ENCODE measurements at regions not wholly inside any gene's neighbourhood (a gene's known extent, or its start where the extent isn't known, plus 50 kb on each side); places are given as distances from the start of the nearest gene placed in this dataset.
"Not testable (repeated sequence)": the region's sequence is repeated elsewhere in the genome, so short reads cannot be mapped to it uniquely, and the experiment has no call there.

DNA sequence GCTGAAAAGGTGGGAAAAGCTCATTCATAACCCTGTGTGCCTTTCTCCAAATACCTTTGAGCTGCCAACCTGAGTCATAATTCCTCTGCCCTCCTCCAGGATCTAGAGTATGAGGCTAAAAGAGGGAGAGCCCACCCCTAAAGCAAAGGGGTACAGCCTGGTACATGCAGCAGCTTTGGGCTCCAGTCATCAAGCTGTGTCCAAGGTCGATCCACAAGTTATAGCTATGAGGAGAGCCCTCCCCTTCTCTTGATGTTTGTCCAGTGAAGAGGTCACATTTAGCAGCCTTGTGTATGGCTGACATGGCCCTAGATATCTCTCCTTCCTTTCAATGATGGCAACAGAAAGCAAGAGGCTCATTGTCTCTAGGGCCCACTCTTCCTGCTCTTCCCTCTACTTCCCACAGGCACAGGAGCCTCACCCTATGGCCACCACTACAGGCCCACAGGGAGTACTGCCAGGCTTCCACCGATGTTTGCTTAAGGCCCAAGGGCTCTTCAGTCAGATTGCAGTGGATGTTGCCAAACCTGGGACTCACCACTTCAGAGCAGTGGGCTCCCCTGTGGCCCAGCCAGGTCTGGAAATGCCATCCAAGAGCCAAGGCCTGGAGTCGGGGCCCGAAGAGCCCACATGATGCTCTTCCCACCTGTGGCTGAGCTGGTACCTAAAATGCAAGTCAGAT lies 176.8 kb downstream of the CD83 start:
- no peak for DNase-seq

- DNase-seq: not testable (repeated sequence)
Measured at GRCh38 chr6:14296698-14297097, 179.1 kb downstream of the CD83 start.

DNA sequence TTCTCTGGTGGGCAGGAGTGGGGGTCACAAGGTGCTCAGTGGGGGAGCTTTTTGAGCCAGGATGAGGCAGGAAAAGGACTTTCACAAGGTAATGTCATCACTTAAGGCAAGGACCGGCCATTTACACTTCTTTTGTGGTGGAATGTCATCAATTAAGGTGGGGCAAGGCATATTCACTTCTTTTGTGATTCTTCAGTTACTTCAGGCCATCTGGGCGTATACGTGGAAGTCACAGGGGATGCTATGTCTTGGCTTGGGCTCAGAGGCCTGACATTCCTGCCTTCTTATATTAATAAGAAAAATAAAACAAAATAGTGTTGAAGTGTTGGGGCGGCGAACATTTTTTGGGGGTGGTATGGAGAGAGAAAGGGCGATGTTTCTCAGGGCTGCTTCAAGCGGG lies 179.5 kb downstream of the CD83 start:
- DNase-seq: not testable (repeated sequence)

GRCh38 chr6:14300189-14300588 lies 182.6 kb downstream of the CD83 start:
- DNase-seq: not testable (repeated sequence)

DNA sequence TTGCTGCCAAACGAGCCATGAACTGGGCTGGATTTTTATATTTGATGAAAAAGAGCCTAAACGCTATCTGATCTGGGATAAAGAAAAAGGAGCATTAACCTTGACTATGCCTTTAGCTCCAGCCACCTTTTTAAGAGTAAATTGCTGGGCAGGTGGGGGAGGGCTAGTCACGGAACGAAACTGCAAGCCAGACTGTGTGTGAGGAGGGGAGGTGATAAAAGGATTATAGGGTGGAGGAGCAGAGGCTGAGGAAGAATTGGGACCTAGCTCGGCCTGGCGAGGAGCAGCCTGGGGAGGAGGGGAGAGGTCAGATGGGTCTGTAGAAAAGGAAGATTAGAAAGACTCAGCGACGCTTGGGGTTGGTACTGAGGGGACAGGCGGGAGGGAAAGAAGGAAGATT lies 183.1 kb downstream of the CD83 start:
- DNase-seq: not testable (repeated sequence)

- not testable (repeated sequence) for DNase-seq
Measured at GRCh38 chr6:14301477-14301876, 183.9 kb downstream of the CD83 start.

- DNase-seq: no peak
Measured at GRCh38 chr6:14305131-14305530, 187.6 kb downstream of the CD83 start.

- DNase-seq: no peak
Measured at GRCh38 chr6:14305624-14306023, 188.1 kb downstream of the CD83 start.

DNA sequence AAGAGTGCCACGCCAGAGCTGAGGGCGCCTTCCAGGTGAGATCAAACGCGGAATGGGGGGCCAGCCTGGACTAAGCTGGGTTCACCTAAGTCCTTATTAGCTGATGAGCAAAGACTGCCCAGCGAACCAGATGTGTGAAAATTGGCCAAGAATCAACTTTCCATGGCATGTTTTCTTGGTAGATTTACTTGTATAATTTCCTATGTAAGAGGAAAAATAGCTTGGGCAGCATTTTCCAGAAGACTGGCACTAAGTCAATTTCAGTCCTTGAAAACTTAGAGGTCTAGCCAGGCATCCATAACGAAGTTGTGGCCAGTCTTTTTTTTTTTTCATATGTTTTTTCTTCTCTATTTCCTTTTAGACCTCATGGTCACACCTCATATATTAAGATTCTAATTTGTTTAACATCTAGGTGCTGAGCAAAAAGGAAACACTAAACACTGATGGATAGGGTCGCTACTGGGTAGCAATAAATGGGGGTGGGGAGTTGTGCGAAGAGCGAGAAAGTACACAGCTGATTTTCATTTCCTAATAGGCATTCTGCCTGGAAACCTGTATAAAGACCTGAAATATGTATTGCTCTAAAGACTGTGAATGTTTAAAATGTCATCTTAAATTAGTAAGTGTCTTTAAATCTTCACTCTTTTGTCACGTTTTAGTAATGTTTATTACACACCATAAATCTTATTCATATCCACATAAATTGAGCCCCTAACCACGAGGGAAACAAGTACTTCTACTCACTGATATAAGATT lies 188.8 kb downstream of the CD83 start:
- DNase-seq: no peak

DNA sequence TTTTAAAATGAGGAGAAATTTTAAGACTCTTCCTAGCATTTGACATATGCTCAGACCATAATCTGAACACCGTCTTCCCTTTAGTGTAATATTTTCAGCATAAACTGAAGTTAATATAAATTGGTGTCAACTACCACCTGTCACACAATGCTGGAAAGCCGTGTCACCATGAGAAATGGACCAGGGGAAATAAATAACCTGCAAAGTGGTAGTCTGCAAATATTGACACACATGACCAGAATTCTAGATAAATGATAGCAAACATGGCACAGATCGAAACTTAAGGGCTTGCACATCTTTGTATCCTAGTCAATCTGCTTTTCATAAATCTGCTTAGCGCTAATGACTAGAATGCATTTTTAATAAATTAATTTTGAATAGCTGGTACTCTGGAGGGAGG lies 191.9 kb downstream of the CD83 start:
- no peak for DNase-seq

GRCh38 chr6:14309951-14310445 lies 192.4 kb downstream of the CD83 start:
- no peak for DNase-seq

DNA sequence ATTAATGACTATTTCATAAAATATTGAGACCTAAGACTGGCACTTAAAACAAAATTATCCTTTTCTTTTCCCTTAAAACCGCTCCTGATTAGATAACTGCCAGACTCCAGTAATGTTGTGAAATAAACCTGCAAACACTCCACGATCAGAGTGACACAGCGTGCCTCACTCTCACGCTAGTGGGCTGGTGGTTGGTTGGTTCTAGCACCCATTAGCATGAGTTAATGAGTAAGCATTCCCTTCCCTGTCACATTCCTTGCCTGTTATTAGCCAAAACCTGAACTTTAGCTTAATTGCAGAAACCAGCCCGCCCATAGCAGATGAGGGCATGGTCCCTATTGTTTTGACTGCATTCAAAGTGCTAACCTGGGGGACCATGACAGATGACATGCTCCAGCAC lies 193.4 kb downstream of the CD83 start:
- DNase-seq: no peak

DNA sequence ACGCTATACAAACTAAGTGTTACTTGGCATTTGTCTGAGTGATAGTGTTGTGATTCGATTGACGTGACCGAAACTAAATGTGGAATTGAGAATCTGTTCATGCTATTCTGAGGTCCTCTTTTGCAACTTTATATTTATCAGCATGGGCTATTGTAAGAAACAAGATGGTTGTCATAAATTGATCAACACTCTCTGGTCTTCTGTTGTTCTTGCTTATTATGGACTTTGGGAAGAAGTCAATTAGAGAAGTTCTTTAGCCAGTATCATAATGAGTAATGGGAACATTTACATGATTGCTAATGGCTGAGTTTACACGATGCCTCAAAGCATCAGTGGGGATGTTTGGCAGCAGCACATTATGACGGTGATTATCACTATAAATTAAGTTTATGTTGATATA lies 195.0 kb downstream of the CD83 start:
- no peak for DNase-seq

DNA sequence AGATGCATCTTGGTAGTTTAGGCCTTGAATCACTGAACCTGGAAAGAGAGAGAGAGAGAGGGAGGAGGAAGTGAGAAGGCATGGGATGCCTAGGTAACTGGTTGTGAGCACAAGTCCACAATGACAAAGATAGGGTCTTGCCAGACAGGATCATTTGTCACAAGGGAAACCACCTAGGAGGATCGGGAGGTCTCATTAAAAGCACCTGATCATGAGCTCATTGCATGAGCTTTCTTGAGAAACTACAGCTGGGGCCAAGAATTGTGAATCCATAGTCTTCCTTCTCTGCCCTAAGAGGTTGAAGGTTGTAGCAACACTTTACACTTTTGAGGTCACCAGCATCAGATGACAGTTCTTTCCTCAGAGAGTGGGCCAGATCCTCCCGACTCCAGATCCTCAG lies 195.7 kb downstream of the CD83 start:
- no peak for DNase-seq

- no peak for DNase-seq
Measured at GRCh38 chr6:14315353-14315752, 197.8 kb downstream of the CD83 start.

- DNase-seq: no peak
Measured at GRCh38 chr6:14316651-14317386, 199.2 kb downstream of the CD83 start.

DNA sequence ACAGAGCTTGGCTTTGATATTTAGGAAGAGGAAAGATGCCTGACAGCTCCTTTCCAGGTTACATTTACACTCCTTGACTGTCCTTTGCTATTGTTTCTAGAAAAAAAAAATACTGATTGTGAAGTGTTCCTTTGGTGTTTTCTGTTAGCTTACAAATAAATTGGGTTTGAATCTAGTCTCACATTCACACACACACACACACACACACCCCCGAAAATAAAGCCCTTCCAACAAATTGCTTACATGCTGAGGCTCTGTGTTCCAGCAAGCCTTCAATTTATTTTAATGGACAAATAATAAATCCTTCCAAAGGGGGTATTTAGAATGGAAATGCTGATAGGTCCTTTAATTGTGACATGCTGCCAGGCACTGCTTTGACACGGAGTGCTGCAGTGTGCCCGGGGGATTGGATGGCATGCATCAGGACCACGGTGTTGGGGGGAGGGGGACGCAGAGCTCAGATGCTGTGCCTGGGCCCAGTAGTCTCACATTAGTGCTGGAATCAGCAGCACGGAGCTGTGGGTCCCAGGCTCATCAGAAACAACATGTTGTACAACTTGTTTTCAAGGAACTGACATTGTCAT lies 199.9 kb downstream of the CD83 start:
- no peak for DNase-seq

DNA sequence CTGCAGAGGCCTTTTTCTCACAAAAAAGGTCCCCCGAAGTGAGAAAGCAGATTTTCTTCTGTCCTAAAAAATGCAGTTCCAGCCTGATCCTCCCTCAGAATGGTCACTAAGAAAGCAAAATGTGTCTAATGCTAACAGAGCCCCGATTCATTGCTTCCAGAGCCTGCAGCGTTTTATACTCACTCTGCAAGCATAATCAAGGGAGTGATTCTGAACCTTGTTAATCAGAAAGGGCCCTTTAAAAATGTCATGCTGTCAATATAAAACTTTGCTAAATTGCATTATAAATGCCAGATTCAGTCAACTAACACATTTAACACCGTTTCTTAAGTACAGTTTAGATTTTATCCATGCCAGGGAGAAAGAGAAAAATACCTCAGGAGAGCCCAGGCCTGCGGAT lies 202.8 kb downstream of the CD83 start:
- DNase-seq: no peak

- no peak for DNase-seq
Measured at GRCh38 chr6:14321992-14322772, 204.6 kb downstream of the CD83 start.

GRCh38 chr6:14322841-14323240 lies 205.3 kb downstream of the CD83 start:
- no peak for DNase-seq

GRCh38 chr6:14326774-14327173 lies 209.2 kb downstream of the CD83 start:
- DNase-seq: no peak

GRCh38 chr6:14328163-14328562 lies 210.6 kb downstream of the CD83 start:
- DNase-seq: no peak

Data from hindlimb muscle (tissue), 1 donor.